CD4-positive, alpha-beta T cell treated with Interleukin-12 subunit alpha and Interleukin-12 subunit beta, for 1 hour (primary cell): ENCODE measurements at regions not wholly inside any gene's neighbourhood (a gene's known extent, or its start where the extent isn't known, plus 50 kb on each side); places are given as distances from the start of the nearest gene placed in this dataset.
"Not testable (repeated sequence)": the region's sequence is repeated elsewhere in the genome, so short reads cannot be mapped to it uniquely, and the experiment has no call there.

Experiments used
- DNase-seq: peaks from one replicate; pipeline ENCODE4 v3.0.0-alpha.2; 2020

DNA sequence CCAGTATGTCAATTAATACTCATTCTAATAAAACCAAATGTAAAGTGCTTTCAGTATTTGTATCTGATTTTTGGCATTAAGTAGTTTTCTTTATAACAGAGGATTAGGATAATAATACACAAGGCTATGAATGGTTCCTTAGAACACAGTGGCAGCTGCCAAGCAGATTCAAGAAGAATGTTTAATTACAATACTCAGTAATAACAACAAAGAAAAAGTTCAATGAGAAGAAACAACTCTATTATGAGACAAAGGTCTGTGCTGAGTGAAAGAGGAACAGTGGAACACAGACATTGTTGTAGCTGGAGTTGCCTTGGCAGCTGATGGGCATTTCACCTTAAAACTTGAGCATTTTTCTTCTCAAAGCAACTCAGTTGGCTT, 502.6 kb upstream of the NR3C2 start:
- DNase-seq: no peak

DNA sequence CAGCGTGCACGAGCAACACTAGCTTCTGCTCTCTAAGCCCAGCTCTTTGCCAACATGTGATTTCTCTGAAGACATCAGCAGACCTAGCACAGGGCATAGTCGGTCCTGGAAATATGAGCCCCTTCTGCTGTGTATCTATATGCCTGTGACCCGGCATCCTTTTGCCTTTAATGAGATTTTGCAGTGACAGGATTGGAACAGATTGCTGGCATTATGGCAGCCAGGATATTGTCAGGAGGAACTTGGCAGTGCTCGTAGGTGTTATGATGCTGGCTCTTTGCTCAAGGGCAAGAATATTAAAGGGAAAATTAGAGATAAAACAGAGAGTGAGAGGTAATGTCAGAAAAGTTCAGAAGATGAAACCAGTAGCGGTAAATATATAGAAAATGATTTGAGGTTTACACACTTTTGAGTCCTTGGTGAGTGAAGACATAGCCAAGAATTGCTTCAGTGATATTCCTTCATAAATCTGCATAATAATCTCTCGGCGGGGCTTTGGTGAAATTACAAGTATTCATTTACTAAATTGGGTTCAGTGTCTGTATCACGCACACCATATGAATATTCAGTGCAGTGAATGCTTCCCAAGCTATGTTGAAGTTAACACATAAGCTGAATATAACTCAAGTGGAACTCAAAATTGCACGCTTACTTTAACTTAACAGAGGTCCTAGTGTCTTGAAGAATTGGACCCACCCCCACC, 502.1 kb upstream of the NR3C2 start:
- no peak for DNase-seq

DNA sequence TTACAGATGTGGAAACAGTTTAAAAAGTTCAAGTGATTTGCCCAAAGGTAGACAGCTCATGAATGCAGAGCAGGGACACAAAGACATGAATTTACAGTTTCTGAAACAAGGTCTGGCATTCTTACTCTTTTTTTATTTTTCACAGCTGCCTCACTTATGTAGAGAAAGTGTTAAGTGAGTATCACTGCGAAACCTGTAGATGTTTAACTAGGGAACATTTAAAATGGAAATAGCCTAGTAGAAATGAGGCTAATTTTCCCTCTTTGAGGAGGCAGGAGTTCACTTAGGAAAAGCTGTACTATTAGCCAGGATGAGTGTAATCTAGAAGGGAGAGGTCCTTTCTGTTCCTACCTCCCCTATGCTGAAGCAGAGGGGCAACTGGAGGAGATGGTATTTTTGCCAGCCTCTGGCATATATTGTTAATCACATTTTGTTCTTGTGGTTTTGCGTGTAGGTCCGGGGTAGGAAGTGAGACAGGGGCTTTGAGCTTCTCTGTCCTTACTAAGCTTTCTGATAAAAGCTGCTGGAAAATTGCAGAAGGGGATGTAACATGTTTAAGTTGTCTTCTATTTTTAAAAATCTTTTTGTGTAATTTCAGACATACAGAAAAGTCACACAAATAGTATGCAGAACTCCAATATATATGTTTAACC, 492.8 kb upstream of the NR3C2 start:
- DNase-seq: no peak

DNA sequence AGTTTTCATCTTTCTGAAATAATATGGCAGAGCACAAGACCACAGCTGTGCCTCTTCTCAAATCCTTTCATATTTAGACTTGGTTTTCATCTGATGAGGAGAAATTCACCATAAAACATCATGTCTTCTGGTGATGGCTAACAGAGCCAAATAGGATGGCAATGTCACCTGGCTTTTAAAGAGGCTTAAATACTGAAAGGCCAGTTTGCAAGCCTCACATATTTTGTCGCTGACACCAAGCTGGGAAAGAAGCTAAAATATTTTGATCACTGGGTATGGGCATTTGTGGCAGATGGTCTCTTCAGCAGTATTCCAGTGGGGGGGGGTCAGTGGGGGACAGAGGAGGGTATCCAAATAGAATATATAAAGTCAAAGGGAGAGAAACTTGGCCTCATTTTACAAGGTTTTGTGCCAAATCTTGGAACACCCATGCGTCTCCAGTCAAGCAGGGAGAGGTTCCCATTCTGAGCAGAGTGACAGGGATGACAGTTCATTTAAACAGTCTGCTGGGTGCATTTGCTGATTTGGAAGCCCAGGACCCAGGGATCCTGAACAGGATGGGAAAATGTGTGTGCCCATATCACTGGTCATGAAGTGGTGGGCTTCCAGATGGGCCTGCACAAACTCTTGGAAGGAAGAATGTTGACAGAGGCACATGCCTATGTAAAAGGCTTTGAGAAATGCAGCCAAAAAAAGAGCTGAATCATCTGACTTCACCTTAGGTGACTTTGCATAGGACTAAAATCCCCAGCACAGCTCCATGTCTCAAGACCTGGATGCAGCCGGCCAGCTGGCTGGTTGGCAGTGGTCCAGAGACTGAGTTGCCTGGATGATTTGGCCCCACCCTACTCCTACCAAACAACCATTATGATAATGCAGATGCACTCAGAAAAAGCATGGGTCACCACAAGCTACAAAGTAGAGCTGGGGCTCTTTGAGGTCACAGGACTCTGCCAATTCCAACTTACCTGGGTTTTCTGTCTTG, 484.4 kb upstream of the NR3C2 start:
- DNase-seq: no peak

GRCh38 chr4:148923881-148924280, 481.7 kb upstream of the NR3C2 start:
- DNase-seq: no peak

- DNase-seq: no peak
Observed at GRCh38 chr4:148922497-148922896, 480.3 kb upstream of the NR3C2 start.

- no peak for DNase-seq
Observed at GRCh38 chr4:148914734-148915133, 472.5 kb upstream of the NR3C2 start.

GRCh38 chr4:148914301-148914700, 472.1 kb upstream of the NR3C2 start:
- DNase-seq: no peak

DNA sequence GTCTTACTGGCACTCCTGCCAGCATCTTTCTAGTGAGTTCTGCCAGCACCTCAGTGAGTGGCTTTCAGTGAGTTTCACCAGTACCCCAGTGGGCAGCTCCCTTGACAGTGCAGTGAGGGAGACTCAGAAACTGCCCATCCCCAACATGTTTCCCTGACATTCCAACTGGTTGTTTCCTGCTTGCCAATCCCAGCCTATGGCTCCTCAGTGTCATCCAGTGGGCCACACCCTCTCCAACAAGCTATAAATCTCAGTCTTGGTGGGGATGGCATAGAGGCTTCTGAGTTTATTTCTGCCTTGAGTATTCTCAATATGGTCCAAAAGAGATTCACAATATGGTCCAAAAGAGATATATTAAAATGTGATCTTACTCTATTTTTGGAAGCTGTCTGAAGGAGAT, 461.2 kb upstream of the NR3C2 start:
- no peak for DNase-seq

DNA sequence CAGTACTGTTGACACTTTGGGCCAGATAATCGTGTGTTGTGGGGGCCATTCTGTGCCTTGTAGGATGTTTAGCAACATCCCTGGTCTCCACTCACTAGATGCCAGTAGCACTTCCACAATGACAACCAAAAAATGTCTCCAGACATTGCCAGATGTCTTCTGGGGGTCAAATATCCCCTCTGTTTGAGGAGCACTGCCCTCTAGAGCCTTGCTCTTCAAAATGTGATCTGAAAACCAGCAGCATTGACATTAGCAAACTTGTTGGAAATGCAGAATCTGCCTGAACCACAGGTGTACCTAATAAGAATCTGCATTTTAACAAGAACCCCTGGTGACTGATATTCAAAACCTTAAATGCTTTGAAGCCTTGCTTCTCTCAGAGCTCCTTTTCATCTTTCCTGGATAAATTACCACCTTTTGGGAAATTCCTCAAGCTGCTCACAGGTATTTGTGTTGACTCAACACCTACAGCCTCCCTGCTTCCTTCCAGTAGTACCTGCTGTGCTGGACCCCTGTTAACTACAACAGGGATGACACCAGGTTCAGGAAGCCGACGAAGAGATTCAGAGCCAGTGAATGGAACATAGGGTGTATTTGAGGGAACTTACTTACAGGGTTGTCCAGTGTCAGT, 459.0 kb upstream of the NR3C2 start:
- DNase-seq: no peak

DNA sequence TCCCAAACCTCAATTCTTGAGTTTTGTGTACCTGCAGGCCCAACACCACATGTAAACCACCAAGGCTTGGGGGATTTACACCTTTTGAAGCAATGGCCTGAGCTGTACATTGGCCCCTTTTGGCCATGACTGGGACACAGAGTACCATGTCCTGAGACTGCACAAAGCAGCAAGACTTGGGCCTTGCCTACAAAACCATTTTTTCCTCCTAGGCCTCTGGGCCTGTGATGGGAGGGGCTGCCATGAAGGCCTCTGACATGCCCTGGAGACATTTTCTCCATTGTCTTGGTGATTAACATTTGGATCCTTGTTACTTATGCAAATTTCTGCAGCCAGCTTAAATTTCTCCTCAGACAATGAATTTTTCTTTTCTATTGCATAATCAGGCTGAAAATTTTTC, 455.9 kb upstream of the NR3C2 start:
- not testable (repeated sequence) for DNase-seq

- no peak for DNase-seq
Observed at GRCh38 chr4:148893095-148893494, 450.9 kb upstream of the NR3C2 start.

DNA sequence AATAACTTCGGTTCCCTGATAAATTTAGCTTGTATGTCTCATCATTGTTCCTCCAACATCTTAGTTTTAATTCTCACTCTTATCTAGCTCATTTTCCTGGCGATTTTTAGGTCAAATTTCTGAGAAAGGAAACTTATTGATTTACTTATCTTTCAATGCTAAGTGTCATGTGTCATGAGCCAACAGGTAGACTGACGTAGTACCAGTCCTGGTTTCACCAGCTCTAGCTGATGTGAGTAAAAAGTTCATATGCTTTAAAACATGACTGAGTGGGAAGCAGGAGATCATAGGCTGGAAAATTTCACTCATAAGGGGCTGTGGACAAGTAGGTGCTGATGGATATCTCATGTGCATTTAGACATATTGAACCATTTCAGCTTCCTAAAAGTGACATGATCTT, 441.7 kb upstream of the NR3C2 start:
- DNase-seq: no peak

- DNase-seq: no peak
Observed at GRCh38 chr4:148883435-148883834, 441.2 kb upstream of the NR3C2 start.

DNA sequence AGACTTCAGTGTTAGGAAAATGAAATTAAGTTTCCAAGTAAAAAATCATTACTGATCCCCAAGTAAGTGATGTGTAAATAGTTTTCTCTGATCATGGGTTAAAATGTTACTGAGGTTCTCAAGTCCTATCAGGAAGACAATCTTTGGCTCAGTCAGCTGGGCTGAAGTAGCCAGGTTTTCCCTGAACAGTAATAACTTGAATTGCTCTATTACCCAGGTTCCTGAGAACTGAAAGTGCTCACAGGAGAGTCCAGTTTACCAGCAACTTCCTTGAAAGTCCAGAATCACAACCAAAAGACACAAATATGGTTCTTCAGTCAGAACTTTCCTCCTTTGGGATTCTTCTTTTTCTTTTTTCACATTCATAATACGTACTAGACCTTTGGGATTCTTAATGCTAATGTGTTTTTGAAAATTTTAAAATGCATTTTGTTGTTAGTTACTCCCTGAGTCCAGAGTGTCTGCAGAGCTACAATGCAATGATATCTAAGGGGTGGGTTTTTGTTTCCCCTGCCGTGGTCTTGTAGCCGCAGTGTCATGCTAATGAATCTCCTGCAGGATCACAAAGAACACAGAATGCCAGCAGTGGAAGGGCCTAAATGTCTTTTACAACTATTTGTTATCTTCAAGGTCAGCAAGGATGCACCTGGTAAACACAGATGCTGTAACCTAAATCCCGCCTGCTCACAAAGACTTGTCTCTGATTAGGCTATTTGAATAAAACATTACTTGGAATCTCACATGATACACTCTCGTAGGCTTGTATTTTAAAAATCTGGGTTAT, 439.8 kb upstream of the NR3C2 start:
- no peak for DNase-seq

DNA sequence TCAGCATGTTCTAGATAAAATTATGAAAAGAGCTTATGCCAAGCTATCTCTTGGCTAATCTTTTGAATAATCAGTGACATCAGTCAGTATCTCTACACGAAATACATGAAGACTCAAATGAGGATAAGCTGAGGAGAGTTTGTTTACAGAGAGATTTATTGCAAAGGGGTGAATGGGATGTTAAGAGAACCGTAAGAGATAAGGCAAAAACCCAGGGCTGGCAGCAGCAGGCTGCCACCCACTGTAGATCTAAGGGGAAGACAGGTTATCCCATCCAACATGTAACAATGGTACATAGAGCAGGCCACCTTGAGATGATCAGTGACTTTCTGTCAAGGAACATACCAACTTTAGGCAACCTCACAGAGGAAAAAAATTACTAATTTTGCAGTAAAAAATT, 432.1 kb upstream of the NR3C2 start:
- no peak for DNase-seq

DNA sequence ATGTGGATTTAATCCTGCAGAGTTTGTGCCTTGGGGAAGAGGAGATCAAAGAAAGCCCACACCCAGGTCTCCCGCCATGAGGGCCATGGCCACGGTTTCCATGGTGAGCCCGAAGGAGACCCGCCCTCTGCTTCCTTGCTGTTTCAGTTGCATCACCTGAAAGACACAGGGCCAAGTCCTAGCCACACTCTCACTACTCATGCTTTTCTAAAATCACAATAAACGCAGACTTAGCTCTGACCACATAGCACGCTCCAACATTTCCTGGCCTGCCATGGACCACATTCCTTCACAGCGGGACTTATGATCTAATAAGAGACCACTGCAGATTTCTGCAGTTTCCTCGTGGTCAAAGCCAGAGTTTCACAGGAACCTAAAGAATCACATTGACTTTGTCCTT, 426.0 kb upstream of the NR3C2 start:
- no peak for DNase-seq

DNA sequence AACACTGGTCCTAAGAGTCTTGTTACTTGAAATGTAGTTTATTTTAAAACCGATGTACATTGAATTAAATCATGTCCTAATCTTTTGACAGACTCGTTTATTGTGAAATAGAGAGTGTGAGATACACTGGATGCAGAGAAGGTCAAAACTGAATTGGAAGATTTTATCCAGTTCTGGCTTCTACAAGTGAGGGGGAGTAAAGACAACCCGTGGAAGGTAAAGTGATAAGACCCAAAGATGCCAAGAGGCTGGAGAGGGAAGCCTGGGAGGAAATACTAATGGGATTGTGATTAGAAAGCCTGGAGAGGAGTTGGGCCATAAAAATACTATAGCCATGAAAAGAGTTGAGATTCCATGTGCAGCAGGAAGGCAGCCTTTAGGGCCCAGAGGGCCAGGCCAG, 424.5 kb upstream of the NR3C2 start:
- DNase-seq: no peak

- no peak for DNase-seq
Observed at GRCh38 chr4:148857973-148858534, 415.8 kb upstream of the NR3C2 start.

- no peak for DNase-seq
Observed at GRCh38 chr4:148857239-148857972, 415.2 kb upstream of the NR3C2 start.

GRCh38 chr4:148854203-148854602, 412.0 kb upstream of the NR3C2 start:
- no peak for DNase-seq
